K562 (cell line): ENCODE measurements at regions not wholly inside any gene's neighbourhood (a gene's known extent, or its start where the extent isn't known, plus 50 kb on each side); places are given as distances from the start of the nearest gene placed in this dataset.
A peak's percentile ranks its signal among the peaks of the same experiment; 100 is the strongest.

Experiments
- C11orf30 ChIP-seq: fragments of 450-650 bp; IDR thresholded peaks from 2 replicates; pipeline ENCODE4 v1.6.1; 2016; ENCODE audit warnings: low read depth, mild to moderate bottlenecking
- FUS ChIP-seq: fragments of 200-400 bp; formaldehyde crosslinking; optimal IDR thresholded peaks from 2 replicates; pipeline ENCODE3; 2017; ENCODE audit warnings: low read depth, low read length
- MAFF ChIP-seq: IDR thresholded peaks from 2 replicates; pipeline ENCODE4 v1.6.1; 2012; ENCODE audit warnings: low read length, improper control_type of control experiment
- MAFG ChIP-seq: fragments of 450-650 bp; conservative IDR thresholded peaks from 2 replicates; pipeline ENCODE4 v1.6.1; 2016; ENCODE audit warnings: missing genetic modification characterization, missing compliant biosample characterization
- MCM5 ChIP-seq: fragments of 450-650 bp; IDR thresholded peaks from 2 replicates; pipeline ENCODE4 v1.6.1; 2016; ENCODE audit warnings: low read depth
- MEIS2 ChIP-seq: fragments of 450-650 bp; IDR thresholded peaks from 2 replicates; pipeline ENCODE4 v1.6.1; 2014; ENCODE audit warnings: mild to moderate bottlenecking; ENCODE audit not compliant: partially characterized antibody
- MYNN ChIP-seq, 2 experiments: sonication (generic); formaldehyde crosslinking in 1 of 2; IDR thresholded peaks; 2 replicates each; pipeline versions ENCODE4 v1.5.0 to v1.6.1; 2016 to 2020; ENCODE audit warnings: antibody characterized with exemption in 1 of 2, missing genetic modification reagents in 1 of 2
- NFIC ChIP-seq: fragments of 450-650 bp; IDR thresholded peaks from 2 replicates; pipeline ENCODE4 v1.6.1; 2017; ENCODE audit warnings: mild to moderate bottlenecking, inconsistent platforms
- PHF21A ChIP-seq: fragments of 450-650 bp; IDR thresholded peaks from 2 replicates; pipeline ENCODE4 v1.6.1; 2017; ENCODE audit warnings: low read depth, borderline replicate concordance
- PTBP1 ChIP-seq: fragments of 200-400 bp; formaldehyde crosslinking; IDR thresholded peaks from 2 replicates; pipeline ENCODE4 v1.6.1; 2017; ENCODE audit warnings: low read depth, low read length
- RBFOX2 ChIP-seq: fragments of 200-400 bp; formaldehyde crosslinking; IDR thresholded peaks from 2 replicates; pipeline ENCODE4 v1.6.1; 2017; ENCODE audit warnings: low read depth, mild to moderate bottlenecking, low read length, moderate library complexity
- SIN3B ChIP-seq: fragments of 450-650 bp; IDR thresholded peaks from 2 replicates; pipeline ENCODE4 v1.6.1; 2017; ENCODE audit warnings: low read depth, mild to moderate bottlenecking, moderate library complexity
- TRIM28 ChIP-seq: fragments of 450-650 bp; IDR thresholded peaks from 2 replicates; pipeline ENCODE4 v1.6.1; 2017
- ZBTB49 ChIP-seq: sonication (generic); formaldehyde crosslinking; IDR thresholded peaks from 2 replicates; pipeline ENCODE4 v1.8.0; 2022; ENCODE audit warnings: missing genetic modification reagents, mild to moderate bottlenecking, borderline replicate concordance
- ZKSCAN3 ChIP-seq: fragments of 250-450 bp; sonication (Bioruptor Pico); IDR thresholded peaks from 2 replicates; pipeline ENCODE4 v1.4.0; 2020
- ZNF24 ChIP-seq: fragments of 450-650 bp; IDR thresholded peaks from 2 replicates; pipeline ENCODE4 v1.6.1; 2016
- ZNF316 ChIP-seq: fragments of 450-650 bp; IDR thresholded peaks from 2 replicates; pipeline ENCODE4 v1.6.1; 2016
- ZNF668 ChIP-seq: fragments of 250-450 bp; sonication (Bioruptor Pico); IDR thresholded peaks from 2 replicates; pipeline ENCODE4 v1.8.0; 2022; ENCODE audit warnings: mild to moderate bottlenecking, inconsistent platforms
- TF ChIP-seq, protein P1 (sequence below), 2 experiments: fragments of 450-650 bp in 1 of 2; sonication (generic) in 1 of 2; formaldehyde crosslinking; conservative IDR thresholded peaks; 2 replicates each; pipeline versions ENCODE4 v1.4.0 to v1.8.1; 2020 to 2022; ENCODE audit warnings: mild to moderate bottlenecking in 1 of 2, missing genetic modification reagents in 1 of 2
- TF ChIP-seq, protein P2 (sequence below), 2 experiments: fragments of 200-800 bp in 1 of 2; sonication (Bioruptor generic) in 1 of 2; sonication (generic) in 1 of 2; formaldehyde crosslinking in 1 of 2; IDR thresholded peaks in 1 of 2; conservative IDR thresholded peaks in 1 of 2; 2 replicates each; pipeline versions ENCODE4 v1.5.0 to v1.6.1; 2016 to 2020; ENCODE audit warnings: missing compliant biosample characterization in 1 of 2, missing genetic modification characterization in 1 of 2, missing genetic modification reagents in 1 of 2
- TF ChIP-seq, protein P3 (sequence below): sonication (generic); formaldehyde crosslinking; IDR thresholded peaks from 2 replicates; pipeline ENCODE4 v1.8.0; 2022; ENCODE audit warnings: missing genetic modification reagents, mild to moderate bottlenecking, borderline replicate concordance

DNA sequence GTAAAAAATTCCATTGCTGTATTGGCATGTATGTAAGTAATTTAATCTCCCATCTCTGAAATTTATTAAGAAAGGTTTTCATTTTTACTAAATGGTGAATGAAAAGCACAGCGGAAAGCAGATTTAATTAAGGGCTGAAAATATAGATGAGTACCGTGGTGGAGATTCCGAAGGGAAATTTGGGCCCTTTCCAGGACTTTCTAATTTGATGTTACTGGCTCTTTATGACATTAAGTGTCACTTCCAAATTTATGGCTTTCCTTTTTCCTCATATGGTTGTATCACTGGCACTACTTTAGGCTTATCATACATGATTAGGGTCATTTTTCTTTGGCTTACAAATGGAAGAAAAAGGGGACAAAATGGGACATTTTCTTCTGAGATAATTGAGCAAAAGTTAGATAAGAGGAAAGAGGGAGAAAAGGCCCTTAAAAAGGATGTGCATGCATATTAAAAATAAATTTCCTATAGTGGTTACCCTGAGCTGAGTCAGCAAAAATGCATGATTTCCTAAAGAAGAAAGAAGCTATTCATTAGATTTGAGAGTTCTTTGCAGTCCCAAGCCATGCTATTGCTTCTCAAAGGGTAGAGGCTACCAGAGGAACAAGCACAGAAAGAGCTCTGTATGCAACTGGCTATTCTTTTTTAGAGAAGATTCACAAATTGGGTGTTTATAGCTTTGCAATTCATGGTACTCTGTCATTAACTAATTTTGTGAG is 74.9 kb upstream of the CNIH3 start (continued):
- TF ChIP-seq ZBTB49 (CRISPR knock-in tag) = no peak
- TF ChIP-seq PTBP1 = no peak
- no peak for TF ChIP-seq MCM5
- peak; percentile 43 for TF ChIP-seq MEIS2
- TF ChIP-seq TRIM28 = no peak
- no peak for TF ChIP-seq FUS
- TF ChIP-seq MYNN (IDR thresholded peaks at IDR 0.05) = no peak
- TF ChIP-seq MYNN (CRISPR knock-in tag; IDR thresholded peaks at IDR 0.05) = no peak
- peak; percentile 96 for TF ChIP-seq MAFG (tag)
- no peak for TF ChIP-seq ZNF668
- TF ChIP-seq ZKSCAN3 (CRISPR knock-in tag) = no peak
- TF ChIP-seq MAFF = peak; percentile 98
- TF ChIP-seq C11orf30 = peak; percentile 96
- TF ChIP-seq RBFOX2 = no peak
- TF ChIP-seq, protein P1, sequence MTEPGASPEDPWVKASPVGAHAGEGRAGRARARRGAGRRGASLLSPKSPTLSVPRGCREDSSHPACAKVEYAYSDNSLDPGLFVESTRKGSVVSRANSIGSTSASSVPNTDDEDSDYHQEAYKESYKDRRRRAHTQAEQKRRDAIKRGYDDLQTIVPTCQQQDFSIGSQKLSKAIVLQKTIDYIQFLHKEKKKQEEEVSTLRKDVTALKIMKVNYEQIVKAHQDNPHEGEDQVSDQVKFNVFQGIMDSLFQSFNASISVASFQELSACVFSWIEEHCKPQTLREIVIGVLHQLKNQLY (CRISPR knock-in tag; conservative IDR thresholded peaks at IDR 0.05) = no peak
- TF ChIP-seq, protein P2, sequence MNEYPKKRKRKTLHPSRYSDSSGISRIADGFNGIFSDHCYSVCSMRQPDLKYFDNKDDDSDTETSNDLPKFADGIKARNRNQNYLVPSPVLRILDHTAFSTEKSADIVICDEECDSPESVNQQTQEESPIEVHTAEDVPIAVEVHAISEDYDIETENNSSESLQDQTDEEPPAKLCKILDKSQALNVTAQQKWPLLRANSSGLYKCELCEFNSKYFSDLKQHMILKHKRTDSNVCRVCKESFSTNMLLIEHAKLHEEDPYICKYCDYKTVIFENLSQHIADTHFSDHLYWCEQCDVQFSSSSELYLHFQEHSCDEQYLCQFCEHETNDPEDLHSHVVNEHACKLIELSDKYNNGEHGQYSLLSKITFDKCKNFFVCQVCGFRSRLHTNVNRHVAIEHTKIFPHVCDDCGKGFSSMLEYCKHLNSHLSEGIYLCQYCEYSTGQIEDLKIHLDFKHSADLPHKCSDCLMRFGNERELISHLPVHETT (CRISPR knock-in tag; conservative IDR thresholded peaks at IDR 0.05 in 1 of 2, IDR thresholded peaks at IDR 0.05 in 1 of 2) = no peak
- TF ChIP-seq NFIC = no peak
- TF ChIP-seq SIN3B = no peak
- no peak for TF ChIP-seq PHF21A
- TF ChIP-seq, protein P3, sequence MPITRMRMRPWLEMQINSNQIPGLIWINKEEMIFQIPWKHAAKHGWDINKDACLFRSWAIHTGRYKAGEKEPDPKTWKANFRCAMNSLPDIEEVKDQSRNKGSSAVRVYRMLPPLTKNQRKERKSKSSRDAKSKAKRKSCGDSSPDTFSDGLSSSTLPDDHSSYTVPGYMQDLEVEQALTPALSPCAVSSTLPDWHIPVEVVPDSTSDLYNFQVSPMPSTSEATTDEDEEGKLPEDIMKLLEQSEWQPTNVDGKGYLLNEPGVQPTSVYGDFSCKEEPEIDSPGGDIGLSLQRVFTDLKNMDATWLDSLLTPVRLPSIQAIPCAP (CRISPR knock-in tag) = no peak
- no peak for TF ChIP-seq ZNF24
- peak; percentile 97 for TF ChIP-seq ZNF316
